ENCODE measurements at regions not wholly inside any gene's neighbourhood (a gene's known extent, or its start where the extent isn't known, plus 50 kb on each side); places are given as distances from the start of the nearest gene placed in this dataset.
"Not testable (repeated sequence)": the region's sequence is repeated elsewhere in the genome, so short reads cannot be mapped to it uniquely, and the experiment has no call there.

GRCh38 chr10:4257939-4258465 is 473.0 kb upstream of the KLF6 start:
- DNase-seq (ENCODE audit: extremely low read depth, low read depth) = no peak

DNA sequence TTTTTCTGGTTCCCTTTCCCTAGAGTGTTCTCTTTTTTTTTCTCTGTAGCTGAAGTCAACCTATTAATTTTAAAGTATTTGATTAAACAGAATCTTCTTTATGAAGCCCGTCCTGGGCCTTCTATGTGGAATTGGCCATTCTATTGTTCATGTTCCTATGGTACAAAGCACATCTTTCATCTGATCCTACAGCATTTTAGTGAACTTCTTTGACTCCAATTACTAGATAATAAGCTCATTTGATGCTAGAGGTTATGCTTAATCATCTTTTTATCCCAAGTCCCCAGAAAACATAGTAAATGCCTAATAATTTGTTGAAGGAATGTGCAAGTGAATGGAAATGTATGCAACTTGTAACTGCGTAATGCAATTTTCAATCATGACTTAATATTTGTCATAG is 472.0 kb upstream of the KLF6 start:
- no peak for DNase-seq (ENCODE audit: extremely low read depth, low read depth)

DNA sequence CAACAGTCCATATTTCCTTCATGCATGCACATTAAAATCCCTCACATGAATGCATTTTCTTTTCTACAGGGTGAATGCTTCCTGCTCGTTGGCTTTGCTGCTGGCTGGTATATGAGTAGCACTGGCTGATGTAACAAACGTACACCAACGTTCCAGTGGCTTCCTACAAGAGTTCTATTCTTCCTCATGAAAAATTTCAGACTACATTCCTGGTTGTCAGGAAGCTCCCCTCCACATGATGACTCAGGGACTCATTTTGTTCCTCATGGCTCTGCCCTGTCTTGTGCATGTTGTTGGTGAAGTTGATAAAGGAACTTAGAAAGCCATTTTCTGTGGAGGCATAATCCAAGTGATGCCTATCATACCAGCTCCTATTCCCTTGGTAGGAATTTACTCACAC is 470.7 kb upstream of the KLF6 start:
- DNase-seq (ENCODE audit: extremely low read depth, low read depth) = no peak

GRCh38 chr10:4254101-4254994 is 469.3 kb upstream of the KLF6 start:
- DNase-seq (ENCODE audit: extremely low read depth, low read depth) = no peak

DNA sequence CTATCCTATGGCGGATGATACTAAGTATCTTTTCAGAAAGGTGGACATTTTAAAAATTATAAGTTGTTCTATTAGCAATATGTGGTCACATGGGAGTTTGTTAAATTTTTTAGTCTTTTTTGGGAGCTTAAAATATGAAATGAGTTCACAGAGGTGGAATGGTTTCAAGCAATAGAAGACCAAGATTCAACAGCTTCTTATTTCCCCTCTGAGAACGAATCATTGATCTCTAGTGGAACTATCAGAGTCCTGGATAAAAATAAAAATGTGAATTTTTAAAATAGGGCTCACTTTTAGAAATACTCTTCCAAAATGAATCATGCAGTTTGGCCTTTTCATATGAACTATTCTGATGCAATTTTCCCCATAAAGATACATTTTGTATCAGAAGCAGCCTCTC is 467.7 kb upstream of the KLF6 start:
- DNase-seq (ENCODE audit: extremely low read depth, low read depth) = no peak

- DNase-seq (ENCODE audit: extremely low read depth, low read depth) = no peak
Observed at GRCh38 chr10:4250587-4250887, 465.5 kb upstream of the KLF6 start.

GRCh38 chr10:4249841-4250586 is 465.0 kb upstream of the KLF6 start:
- DNase-seq (ENCODE audit: extremely low read depth, low read depth) = no peak

DNA sequence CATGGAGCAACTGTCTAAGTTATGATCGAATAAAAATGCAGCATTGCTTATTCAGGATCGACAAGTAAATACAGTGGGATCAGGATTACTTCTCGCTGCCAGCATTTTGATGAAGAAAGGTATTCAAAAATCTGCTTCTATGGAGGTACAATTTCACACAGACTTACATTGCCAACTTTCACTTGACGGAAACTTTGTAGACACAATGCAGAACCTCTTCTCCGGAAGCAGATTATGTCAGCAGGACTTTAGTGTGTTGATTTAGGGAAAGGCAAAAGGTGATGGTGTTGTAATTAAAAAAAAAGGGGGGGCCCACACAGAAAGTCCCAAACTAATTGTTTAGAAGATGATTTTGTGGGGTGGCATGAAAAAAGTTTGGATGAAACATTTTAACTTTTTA is 462.4 kb upstream of the KLF6 start:
- DNase-seq (ENCODE audit: extremely low read depth, low read depth) = no peak

DNA sequence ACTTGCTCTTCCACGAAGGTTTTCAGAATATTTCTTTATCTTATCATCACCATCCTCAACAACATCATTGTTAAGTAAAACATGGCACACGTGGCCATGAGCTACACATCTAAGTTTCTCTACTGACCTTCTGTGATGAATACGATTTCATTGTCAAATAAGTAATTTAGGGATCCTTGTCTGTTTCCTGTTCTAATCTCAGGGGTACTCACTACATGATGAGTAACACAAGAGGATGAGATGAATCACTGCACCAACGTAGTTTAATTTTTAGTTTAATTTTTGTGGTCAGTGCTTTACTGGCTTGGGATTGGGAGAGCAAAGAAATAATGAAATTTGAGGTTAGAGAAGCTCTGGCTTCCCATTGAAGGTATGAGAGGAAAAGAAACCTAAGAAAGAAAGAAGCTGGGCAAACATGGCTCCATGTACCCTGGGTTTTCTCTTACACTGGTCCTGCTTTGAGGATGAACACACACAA is 461.9 kb upstream of the KLF6 start:
- no peak for DNase-seq (ENCODE audit: extremely low read depth, low read depth)

DNA sequence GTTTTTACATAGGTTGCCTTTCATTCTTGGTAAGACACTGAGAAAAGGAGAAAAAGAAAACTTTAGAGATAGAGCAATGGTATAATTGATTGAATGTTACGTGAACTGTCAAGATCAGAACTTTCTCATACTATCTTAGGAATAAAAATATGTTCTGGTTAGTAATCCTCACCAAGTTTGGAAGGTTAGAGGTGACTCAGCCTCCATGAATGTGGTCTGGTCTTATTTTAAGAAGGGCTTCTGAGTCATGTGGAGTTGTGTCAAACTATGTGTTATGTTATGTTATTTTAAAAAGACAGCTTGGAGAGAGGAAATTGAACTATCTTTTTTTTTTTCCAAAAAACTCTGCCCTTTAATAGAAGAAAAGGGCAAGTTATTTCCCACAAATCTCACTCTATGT is 458.6 kb upstream of the KLF6 start:
- DNase-seq (ENCODE audit: extremely low read depth, low read depth) = no peak

- DNase-seq (ENCODE audit: extremely low read depth, low read depth) = no peak
Observed at GRCh38 chr10:4243169-4243568, 458.2 kb upstream of the KLF6 start.

DNA sequence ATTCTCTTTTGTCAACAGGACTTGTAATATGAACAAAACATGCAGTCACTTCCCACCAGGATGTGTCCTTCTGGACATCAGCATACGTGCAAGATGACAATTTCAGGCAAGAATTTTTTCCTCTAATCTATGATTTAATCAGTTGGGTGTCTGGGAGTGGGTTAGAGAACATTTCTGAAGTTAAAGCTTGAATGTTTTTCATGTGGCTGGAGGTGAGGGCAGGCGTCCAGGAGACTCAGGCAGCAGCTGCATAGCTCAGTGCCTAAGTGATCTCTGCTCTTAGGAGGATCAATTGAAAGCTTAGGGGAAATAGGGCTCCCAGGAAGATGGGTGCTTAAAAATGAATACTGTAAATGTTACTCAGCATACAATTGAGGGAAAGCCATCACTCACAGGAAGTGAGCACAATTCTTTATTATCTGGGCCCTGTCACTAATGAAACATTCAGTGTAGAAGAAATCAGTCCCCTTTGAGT is 457.6 kb upstream of the KLF6 start:
- DNase-seq (ENCODE audit: extremely low read depth, low read depth) = no peak

- no peak for DNase-seq (ENCODE audit: extremely low read depth, low read depth)
Observed at GRCh38 chr10:4241724-4242345, 456.8 kb upstream of the KLF6 start.

GRCh38 chr10:4240608-4241197 is 455.7 kb upstream of the KLF6 start:
- no peak for DNase-seq (ENCODE audit: extremely low read depth, low read depth)

GRCh38 chr10:4239186-4239585 is 454.2 kb upstream of the KLF6 start:
- DNase-seq (ENCODE audit: extremely low read depth, low read depth) = no peak

- not testable (repeated sequence) for DNase-seq (ENCODE audit: extremely low read depth, low read depth)
Observed at GRCh38 chr10:4236905-4237304, 451.9 kb upstream of the KLF6 start.

DNA sequence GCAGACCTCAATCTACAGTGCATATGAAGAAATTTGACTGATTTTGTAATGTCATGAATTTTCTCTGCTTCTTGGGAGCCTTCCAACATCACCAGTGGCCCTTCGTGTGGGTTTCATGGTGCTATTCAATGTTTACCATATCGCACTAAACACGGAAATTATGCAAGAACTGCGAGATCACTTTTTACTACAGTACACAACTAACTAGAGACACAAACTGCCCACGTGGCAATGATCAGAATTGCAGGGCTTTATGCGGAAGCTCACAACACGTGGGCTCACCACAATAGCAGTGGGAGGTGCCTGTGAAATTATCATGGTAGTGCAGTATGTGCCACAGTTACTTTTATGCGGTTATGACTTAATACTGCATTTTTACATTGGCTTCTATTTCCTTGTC is 449.7 kb upstream of the KLF6 start:
- DNase-seq (ENCODE audit: extremely low read depth, low read depth) = peak; percentile 39

DNA sequence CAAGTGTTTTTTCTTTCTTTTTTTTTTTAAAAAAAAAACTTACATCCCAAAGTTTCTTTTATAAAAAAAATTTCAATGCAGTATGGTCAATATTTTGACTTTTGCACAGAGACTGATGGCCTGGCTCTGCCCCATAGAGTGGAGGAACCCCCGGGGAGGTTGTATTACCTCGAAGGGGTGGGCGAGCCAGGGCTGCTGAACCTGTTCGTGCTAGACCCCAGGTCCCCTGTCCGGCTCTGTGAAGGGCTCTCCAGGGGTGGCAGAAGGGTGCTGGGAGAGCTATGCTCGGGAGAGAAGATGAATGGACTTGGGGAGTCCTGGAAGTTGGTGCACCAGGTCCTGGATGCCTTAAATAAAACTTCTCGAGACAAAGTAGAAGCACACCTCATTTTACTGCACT is 446.4 kb upstream of the KLF6 start:
- DNase-seq (ENCODE audit: extremely low read depth, low read depth) = no peak

GRCh38 chr10:4230036-4230435 is 445.0 kb upstream of the KLF6 start:
- no peak for DNase-seq (ENCODE audit: extremely low read depth, low read depth)

DNA sequence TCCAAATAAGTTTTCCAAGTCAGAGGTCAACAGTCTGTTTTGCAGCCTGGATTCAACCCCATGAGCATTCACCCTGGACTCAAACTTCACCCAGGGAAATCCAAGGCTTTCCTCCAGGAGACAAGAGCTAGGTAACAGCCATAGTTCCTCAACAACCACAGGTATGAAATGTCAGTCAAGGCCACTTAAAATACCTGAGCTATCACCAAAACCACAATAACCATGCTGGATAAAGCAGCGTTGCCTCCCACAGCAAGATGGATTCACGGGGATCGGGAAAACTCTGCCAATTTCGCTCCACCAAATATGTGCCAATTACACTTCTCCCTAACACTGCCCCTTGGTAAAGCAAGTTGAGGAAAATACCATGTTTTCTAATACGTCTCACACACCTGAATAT is 444.1 kb upstream of the KLF6 start:
- DNase-seq (ENCODE audit: extremely low read depth, low read depth) = no peak

DNA sequence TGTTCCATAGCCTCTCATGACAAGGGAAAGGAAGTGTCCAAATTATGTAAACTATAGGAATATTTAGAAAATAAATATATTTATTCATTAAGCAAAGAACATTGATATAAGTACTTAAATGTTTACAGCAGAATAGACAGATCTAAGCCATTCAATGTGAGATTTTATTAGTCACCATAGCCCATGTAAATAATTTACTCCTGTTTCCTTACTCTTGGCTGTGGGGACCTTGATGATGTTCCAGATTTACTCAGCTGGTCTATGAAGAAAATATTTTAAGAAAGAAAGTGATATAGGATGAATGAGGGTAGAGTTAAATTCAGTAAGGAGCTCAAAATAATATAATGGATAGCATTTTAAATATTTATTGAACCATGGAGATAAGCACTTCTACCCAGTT is 442.6 kb upstream of the KLF6 start:
- DNase-seq (ENCODE audit: extremely low read depth, low read depth) = no peak

All from NCI-H460 (cell line).